ENCODE measurements at regions not wholly inside any gene's neighbourhood (a gene's known extent, or its start where the extent isn't known, plus 50 kb on each side); places are given as distances from the start of the nearest gene placed in this dataset.
A peak's percentile ranks its signal among the peaks of the same experiment; 100 is the strongest.

GRCh38 chr6:47404435-47404834, 73.2 kb upstream of the CD2AP start:
- no peaks in the 10 kb centered on the region for H3K36me3 ChIP-seq (ENCODE audit: control insufficient read depth in 2 of 2, insufficient read depth in 2 of 2, low read length in 2 of 2)
- H3K4me1 ChIP-seq (ENCODE audit: control insufficient read depth in 2 of 2, insufficient read depth in 2 of 2, low read length in 2 of 2) = peaks cover 15 to 45% of the 10 kb centered on the region in 2 donors
- H3K27ac ChIP-seq (ENCODE audit: low read depth in 2 of 2, low read length in 2 of 2) = peak overlapping the region; percentile 71 to 78
- H3K9ac ChIP-seq (ENCODE audit: low read depth in 1 of 2, low read length in 2 of 2) = no peak overlapping the region
- H3K4me3 ChIP-seq (ENCODE audit: low read length in 2 of 2) = no peak overlapping the region
- no peaks in the 10 kb centered on the region for H3K27me3 ChIP-seq (ENCODE audit: control insufficient read depth in 2 of 2, insufficient read depth in 2 of 2, low read length in 2 of 2)
- H3K9me3 ChIP-seq (ENCODE audit: control insufficient read depth in 2 of 2, low read length in 2 of 2) = no peaks in the 10 kb centered on the region

- Histone ChIP-seq H3K27ac (ENCODE audit: low read depth in 2 of 2, low read length in 2 of 2) (peak overlapping the region; percentile 71 to 78), H3K9me3 (ENCODE audit: control insufficient read depth in 2 of 2, low read length in 2 of 2) (no peaks in the 10 kb centered on the region), H3K4me3 (ENCODE audit: low read length in 2 of 2) (no peak overlapping the region), H3K27me3 (ENCODE audit: control insufficient read depth in 2 of 2, insufficient read depth in 2 of 2, low read length in 2 of 2) (no peaks in the 10 kb centered on the region), H3K9ac (ENCODE audit: low read depth in 1 of 2, low read length in 2 of 2) (peak overlapping the region in 1 of 2 donors; percentile 42), H3K4me1 (ENCODE audit: control insufficient read depth in 2 of 2, insufficient read depth in 2 of 2, low read length in 2 of 2) (peaks cover 15 to 45% of the 10 kb centered on the region in 2 donors), H3K36me3 (ENCODE audit: control insufficient read depth in 2 of 2, insufficient read depth in 2 of 2, low read length in 2 of 2) (no peaks in the 10 kb centered on the region)
Measured at GRCh38 chr6:47405273-47405672, 72.3 kb upstream of the CD2AP start.

DNA sequence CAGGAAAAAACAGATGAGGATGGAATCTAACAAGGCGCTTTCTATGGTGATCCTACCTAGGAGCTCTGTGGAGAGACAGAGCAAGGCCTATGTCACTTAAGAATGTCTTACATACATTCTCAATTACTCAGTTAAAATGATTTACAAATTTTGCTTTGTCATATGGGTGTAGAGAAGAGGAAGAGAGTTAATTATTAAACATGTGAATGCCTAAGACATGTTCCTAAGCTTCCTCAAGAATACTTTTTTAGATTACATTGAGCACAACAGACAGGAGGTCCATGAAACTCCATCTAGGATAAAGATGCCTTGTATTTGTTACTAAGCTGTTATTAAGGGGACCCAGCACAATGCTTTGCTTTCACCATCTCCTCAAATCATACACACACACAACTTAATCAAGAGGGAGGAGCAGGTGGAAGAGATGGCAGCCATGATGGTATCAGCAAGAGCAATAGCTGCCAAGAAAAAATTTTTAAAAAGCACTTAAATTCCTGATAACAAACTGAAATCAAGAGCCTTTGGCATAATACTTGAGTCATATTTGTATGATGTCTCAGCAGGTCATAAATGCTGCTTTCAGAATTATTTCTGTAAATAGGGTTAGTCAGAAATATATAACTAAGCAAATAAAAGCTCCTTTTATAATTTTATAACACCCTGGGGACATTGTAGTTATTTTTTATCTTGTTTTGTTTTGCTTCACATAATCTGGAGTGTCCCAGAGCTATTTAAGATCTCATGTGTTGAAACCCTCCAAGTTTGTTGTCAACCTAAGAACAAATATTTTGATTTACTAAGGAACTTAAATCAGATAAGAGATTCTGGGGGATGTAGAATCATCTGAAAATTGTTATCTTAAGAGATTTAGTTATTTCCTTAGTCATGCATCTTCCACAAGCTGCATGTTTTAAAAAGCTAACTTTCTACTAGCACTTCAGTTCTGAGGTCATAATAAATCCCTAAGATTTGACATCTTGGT, 70.0 kb upstream of the CD2AP start:
- no peak overlapping the region for H3K4me3 ChIP-seq (ENCODE audit: low read length in 2 of 2)
- no peaks in the 10 kb centered on the region for H3K27me3 ChIP-seq (ENCODE audit: control insufficient read depth in 2 of 2, insufficient read depth in 2 of 2, low read length in 2 of 2)
- peak overlapping the region; percentile 74 to 78 for H3K27ac ChIP-seq (ENCODE audit: low read depth in 2 of 2, low read length in 2 of 2)
- no peaks in the 10 kb centered on the region for H3K36me3 ChIP-seq (ENCODE audit: control insufficient read depth in 2 of 2, insufficient read depth in 2 of 2, low read length in 2 of 2)
- no peak overlapping the region for H3K9ac ChIP-seq (ENCODE audit: low read depth in 1 of 2, low read length in 2 of 2)
- no peaks in the 10 kb centered on the region for H3K9me3 ChIP-seq (ENCODE audit: control insufficient read depth in 2 of 2, low read length in 2 of 2)
- peaks cover 12 to 45% of the 10 kb centered on the region in 2 donors for H3K4me1 ChIP-seq (ENCODE audit: control insufficient read depth in 2 of 2, insufficient read depth in 2 of 2, low read length in 2 of 2)

DNA sequence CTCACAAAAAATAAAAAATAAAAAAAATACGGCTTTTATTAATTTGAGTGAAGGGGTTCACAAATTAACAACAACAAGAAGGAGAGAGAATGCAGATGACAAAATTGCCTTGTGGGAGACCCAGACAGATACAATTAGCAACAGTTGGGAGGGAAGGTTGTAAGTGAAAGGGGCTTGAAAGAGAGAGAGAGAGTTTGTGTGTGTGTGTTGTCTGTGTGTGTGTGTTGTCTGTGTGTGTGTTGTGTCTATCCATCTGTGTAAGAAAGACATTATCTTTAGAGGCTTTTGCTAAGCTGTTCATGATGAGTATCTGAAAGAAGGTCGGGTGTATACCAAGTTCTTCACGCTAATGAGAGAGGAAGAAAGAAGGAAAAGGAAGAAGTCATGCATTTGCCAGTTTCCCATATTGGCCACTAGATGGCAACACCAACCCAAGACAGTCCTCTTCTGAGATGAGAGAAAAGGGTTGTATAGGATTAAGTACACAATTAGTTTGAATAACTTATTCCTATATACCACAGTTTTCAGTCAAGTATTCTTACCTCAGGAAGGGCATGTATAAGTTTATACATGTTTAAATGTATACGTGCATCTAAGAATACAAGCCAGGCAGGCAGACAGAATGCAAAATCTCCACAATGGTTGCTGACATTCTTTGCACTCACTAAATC, 63.7 kb upstream of the CD2AP start:
- peak overlapping the region; percentile 63 to 76 for H3K27ac ChIP-seq (ENCODE audit: low read depth in 2 of 2, low read length in 2 of 2)
- peaks cover 0 to 5% of the 10 kb centered on the region in 2 donors for H3K4me1 ChIP-seq (ENCODE audit: control insufficient read depth in 2 of 2, insufficient read depth in 2 of 2, low read length in 2 of 2)
- peak overlapping the region; percentile 71 to 73 for H3K4me3 ChIP-seq (ENCODE audit: low read length in 2 of 2)
- H3K9me3 ChIP-seq (ENCODE audit: control insufficient read depth in 2 of 2, low read length in 2 of 2) = no peaks in the 10 kb centered on the region
- no peaks in the 10 kb centered on the region for H3K36me3 ChIP-seq (ENCODE audit: control insufficient read depth in 2 of 2, insufficient read depth in 2 of 2, low read length in 2 of 2)
- H3K9ac ChIP-seq (ENCODE audit: low read depth in 1 of 2, low read length in 2 of 2) = peak overlapping the region; percentile 42 to 59
- H3K27me3 ChIP-seq (ENCODE audit: control insufficient read depth in 2 of 2, insufficient read depth in 2 of 2, low read length in 2 of 2) = no peaks in the 10 kb centered on the region

DNA sequence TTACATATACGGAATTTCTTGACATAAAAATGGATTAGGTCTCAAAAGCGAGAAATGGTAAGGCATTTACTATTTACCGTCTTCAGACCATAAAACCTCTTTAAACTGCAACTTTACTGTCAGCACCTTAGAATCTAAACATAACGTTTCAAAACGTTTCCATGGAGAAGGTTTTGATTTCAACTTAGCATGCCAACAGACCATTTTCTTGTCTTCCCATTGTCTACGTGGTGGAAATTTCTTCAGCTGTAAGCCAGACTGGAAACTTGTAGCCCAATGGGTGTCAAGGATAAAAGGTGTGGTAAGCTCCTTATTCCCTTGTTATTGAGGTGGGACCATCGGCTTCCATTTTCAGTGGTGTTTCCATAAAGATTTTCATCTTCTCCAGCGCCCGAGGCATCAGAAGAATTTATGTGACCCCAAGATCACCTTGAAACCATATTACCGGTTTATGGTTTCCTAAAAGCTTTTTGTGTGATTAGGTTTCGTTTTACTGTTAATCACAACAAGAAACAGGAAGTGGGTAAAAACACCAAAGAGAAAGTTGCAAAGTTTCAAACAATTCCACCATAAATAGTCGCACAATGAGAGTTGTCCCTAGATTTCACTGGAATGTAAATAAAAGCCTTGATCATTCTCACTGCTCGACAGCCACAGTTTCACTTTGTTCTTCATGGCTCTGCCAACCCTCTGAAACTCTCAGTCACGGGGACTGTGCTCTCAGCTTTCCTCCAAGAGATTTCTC, 63.0 kb upstream of the CD2AP start:
- peak overlapping the region; percentile 42 to 59 for H3K9ac ChIP-seq (ENCODE audit: low read depth in 1 of 2, low read length in 2 of 2)
- H3K4me1 ChIP-seq (ENCODE audit: control insufficient read depth in 2 of 2, insufficient read depth in 2 of 2, low read length in 2 of 2) = peaks cover 0 to 9% of the 10 kb centered on the region in 2 donors
- H3K4me3 ChIP-seq (ENCODE audit: low read length in 2 of 2) = peak overlapping the region; percentile 71 to 73
- H3K27me3 ChIP-seq (ENCODE audit: control insufficient read depth in 2 of 2, insufficient read depth in 2 of 2, low read length in 2 of 2) = no peaks in the 10 kb centered on the region
- peak overlapping the region; percentile 63 to 76 for H3K27ac ChIP-seq (ENCODE audit: low read depth in 2 of 2, low read length in 2 of 2)
- no peaks in the 10 kb centered on the region for H3K36me3 ChIP-seq (ENCODE audit: control insufficient read depth in 2 of 2, insufficient read depth in 2 of 2, low read length in 2 of 2)
- H3K9me3 ChIP-seq (ENCODE audit: control insufficient read depth in 2 of 2, low read length in 2 of 2) = no peaks in the 10 kb centered on the region

- Histone ChIP-seq H3K9ac (ENCODE audit: low read depth in 1 of 2, low read length in 2 of 2) (no peak overlapping the region), H3K27ac (ENCODE audit: low read depth in 2 of 2, low read length in 2 of 2) (no peak overlapping the region), H3K4me3 (ENCODE audit: low read length in 2 of 2) (no peak overlapping the region), H3K27me3 (ENCODE audit: control insufficient read depth in 2 of 2, insufficient read depth in 2 of 2, low read length in 2 of 2) (no peaks in the 10 kb centered on the region), H3K36me3 (ENCODE audit: control insufficient read depth in 2 of 2, insufficient read depth in 2 of 2, low read length in 2 of 2) (no peaks in the 10 kb centered on the region), H3K9me3 (ENCODE audit: control insufficient read depth in 2 of 2, low read length in 2 of 2) (no peaks in the 10 kb centered on the region), H3K4me1 (ENCODE audit: control insufficient read depth in 2 of 2, insufficient read depth in 2 of 2, low read length in 2 of 2) (peaks cover 9 to 16% of the 10 kb centered on the region in 2 donors)
Measured at GRCh38 chr6:47416396-47417345, 60.9 kb upstream of the CD2AP start.

GRCh38 chr6:47419621-47420020, 58.0 kb upstream of the CD2AP start:
- Histone ChIP-seq H3K9ac (ENCODE audit: low read depth in 1 of 2, low read length in 2 of 2) (no peak overlapping the region), H3K9me3 (ENCODE audit: control insufficient read depth in 2 of 2, low read length in 2 of 2) (no peaks in the 10 kb centered on the region), H3K36me3 (ENCODE audit: control insufficient read depth in 2 of 2, insufficient read depth in 2 of 2, low read length in 2 of 2) (no peaks in the 10 kb centered on the region), H3K27me3 (ENCODE audit: control insufficient read depth in 2 of 2, insufficient read depth in 2 of 2, low read length in 2 of 2) (no peaks in the 10 kb centered on the region), H3K4me3 (ENCODE audit: low read length in 2 of 2) (peak overlapping the region; percentile 9 to 31), H3K27ac (ENCODE audit: low read depth in 2 of 2, low read length in 2 of 2) (no peak overlapping the region), H3K4me1 (ENCODE audit: control insufficient read depth in 2 of 2, insufficient read depth in 2 of 2, low read length in 2 of 2) (peaks cover 9 to 11% of the 10 kb centered on the region in 2 donors)

DNA sequence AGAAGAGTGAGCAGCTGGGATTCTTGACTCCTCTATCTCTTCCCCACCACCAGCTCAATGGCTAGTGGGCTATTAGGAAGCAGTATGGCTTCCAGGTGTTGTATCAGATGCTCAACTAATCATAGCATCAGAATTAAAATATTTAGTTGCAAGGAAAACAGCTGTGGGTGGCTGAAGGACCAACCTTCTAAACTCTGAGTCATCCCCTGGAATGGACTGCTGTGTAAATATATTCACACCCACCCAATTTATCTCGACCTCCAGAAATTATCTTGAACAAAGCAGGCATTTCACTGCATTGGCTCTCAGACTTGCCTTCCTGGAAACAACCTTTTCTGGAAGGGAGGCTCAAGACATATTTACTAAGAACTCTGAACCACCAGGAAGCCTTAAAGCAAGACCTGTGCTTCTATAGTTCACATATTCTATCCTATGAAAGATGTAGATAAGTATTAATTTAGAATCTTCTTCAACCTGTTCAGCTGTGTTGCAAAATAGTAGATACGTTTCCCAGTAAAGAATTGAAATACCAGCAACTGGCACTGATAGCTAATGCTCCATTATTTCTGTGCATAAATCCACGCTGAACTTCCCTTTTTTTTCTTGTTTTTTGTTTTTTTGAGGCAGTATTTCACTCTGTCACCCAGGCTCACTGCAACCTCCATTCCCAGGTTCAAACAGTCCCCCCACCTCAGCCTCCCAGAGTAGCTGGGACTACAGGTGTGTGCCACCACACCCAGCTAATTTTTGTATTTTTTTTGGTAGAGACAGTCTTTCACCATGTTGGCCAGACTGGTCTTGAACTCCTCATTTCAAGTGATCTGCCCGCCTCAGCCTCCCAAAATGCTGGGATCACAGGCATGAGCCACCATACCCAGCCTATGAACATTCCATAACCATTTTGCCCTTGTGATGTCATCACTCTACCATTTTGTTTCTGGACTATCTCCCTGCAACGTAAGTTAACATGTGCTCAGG, 56.9 kb upstream of the CD2AP start:
- Histone ChIP-seq H3K9me3 (ENCODE audit: control insufficient read depth in 2 of 2, low read length in 2 of 2) (no peaks in the 10 kb centered on the region), H3K9ac (ENCODE audit: low read depth in 1 of 2, low read length in 2 of 2) (no peak overlapping the region), H3K27ac (ENCODE audit: low read depth in 2 of 2, low read length in 2 of 2) (peak overlapping the region in 1 of 2 donors; percentile 48), H3K4me1 (ENCODE audit: control insufficient read depth in 2 of 2, insufficient read depth in 2 of 2, low read length in 2 of 2) (peaks cover 9 to 11% of the 10 kb centered on the region in 2 donors), H3K27me3 (ENCODE audit: control insufficient read depth in 2 of 2, insufficient read depth in 2 of 2, low read length in 2 of 2) (no peaks in the 10 kb centered on the region), H3K4me3 (ENCODE audit: low read length in 2 of 2) (peak overlapping the region in 1 of 2 donors; percentile 31), H3K36me3 (ENCODE audit: control insufficient read depth in 2 of 2, insufficient read depth in 2 of 2, low read length in 2 of 2) (no peaks in the 10 kb centered on the region)

Measured in mucosa of rectum (tissue), 2 donors.